SK-N-SH (cell line): ENCODE measurements at regions not wholly inside any gene's neighbourhood (a gene's known extent, or its start where the extent isn't known, plus 50 kb on each side); places are given as distances from the start of the nearest gene placed in this dataset.

Source experiments
- EZH2phosphoT487 ChIP-seq: fragments of 200-600 bp; sonication (generic); IDR thresholded peaks from 2 replicates; pipeline ENCODE4 v1.6.1; 2017; ENCODE audit warnings: low read depth, mixed run types, mild to moderate bottlenecking, antibody characterized with exemption, moderate library complexity, borderline replicate concordance
- GABPA ChIP-seq: IDR thresholded peaks from 2 replicates; pipeline ENCODE4 v1.4.0; 2012; ENCODE audit warnings: low read depth, mild to moderate bottlenecking
- TEAD4 ChIP-seq: IDR thresholded peaks from 2 replicates; pipeline ENCODE4 v1.4.0; 2012; ENCODE audit warnings: mild to moderate bottlenecking, borderline replicate concordance; ENCODE audit not compliant: insufficient read depth

- TF ChIP-seq EZH2phosphoT487 (no peak), TEAD4 (no peak), GABPA (no peak)
These were observed 109.2 kb upstream of the NR5A2 start for GRCh38 chr1:199918196-199918769.
